Ovary (tissue), 3 donors: ENCODE measurements at regions not wholly inside any gene's neighbourhood (a gene's known extent, or its start where the extent isn't known, plus 50 kb on each side); places are given as distances from the start of the nearest gene placed in this dataset.

Source experiments
- EP300 ChIP-seq: sonication (generic); formaldehyde crosslinking; IDR thresholded peaks from one replicate; pipeline ENCODE4 v1.6.1; 2017; ENCODE audit warnings: antibody characterized with exemption
- POLR2A ChIP-seq: fragments of 450-650 bp; IDR thresholded peaks from one replicate; pipeline ENCODE4 v1.6.1; 2017; ENCODE audit warnings: antibody characterized with exemption, mild to moderate bottlenecking, moderate library complexity
- TF ChIP-seq, protein P1 (sequence below), 3 donors: fragments of 450-650 bp in 2 of 3; fragments of 200-600 bp in 1 of 3; IDR thresholded peaks; one replicate each; pipeline versions ENCODE4 v1.5.1 to v1.8.0; 2016 to 2022; ENCODE audit warnings: antibody characterized with exemption in 3 of 3, mild to moderate bottlenecking in 1 of 3
- donor health status: DM: no; HTN: no; CAD: no.

DNA sequence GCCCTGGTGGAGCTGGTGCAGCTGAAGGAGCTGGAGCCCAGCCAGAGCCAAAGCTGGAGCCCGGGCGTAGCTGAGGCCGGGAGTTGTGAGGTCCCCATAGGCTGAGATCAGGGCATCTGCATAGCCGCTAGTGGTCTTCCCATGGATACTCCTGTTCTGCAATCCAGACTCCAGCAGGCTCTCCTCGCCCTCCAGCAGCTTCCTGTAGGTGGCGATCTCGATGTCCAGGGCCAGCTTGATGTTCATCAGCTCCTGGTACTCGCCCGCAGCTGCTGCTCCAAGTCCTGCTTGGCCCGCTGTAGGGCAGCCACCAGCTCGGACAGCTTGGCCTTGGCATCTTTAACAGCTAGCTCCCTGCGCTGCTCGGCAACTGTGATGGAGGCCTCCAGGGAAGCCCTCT lies 966.1 kb downstream of the FSCB start:
- TF ChIP-seq, protein P1, sequence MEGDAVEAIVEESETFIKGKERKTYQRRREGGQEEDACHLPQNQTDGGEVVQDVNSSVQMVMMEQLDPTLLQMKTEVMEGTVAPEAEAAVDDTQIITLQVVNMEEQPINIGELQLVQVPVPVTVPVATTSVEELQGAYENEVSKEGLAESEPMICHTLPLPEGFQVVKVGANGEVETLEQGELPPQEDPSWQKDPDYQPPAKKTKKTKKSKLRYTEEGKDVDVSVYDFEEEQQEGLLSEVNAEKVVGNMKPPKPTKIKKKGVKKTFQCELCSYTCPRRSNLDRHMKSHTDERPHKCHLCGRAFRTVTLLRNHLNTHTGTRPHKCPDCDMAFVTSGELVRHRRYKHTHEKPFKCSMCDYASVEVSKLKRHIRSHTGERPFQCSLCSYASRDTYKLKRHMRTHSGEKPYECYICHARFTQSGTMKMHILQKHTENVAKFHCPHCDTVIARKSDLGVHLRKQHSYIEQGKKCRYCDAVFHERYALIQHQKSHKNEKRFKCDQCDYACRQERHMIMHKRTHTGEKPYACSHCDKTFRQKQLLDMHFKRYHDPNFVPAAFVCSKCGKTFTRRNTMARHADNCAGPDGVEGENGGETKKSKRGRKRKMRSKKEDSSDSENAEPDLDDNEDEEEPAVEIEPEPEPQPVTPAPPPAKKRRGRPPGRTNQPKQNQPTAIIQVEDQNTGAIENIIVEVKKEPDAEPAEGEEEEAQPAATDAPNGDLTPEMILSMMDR (IDR thresholded peaks at IDR 0.05) = no peak
- TF ChIP-seq POLR2A = no peak
- no peak for TF ChIP-seq EP300
